Mesothelial cell of epicardium (in vitro differentiated cells): ENCODE measurements at regions not wholly inside any gene's neighbourhood (a gene's known extent, or its start where the extent isn't known, plus 50 kb on each side); places are given as distances from the start of the nearest gene placed in this dataset.

Experiments used
- DNase-seq, 2 experiments: peaks; one replicate each; pipeline ENCODE4 v3.0.0; 2021; ENCODE audit warnings: low spot score in 2 of 2; ENCODE audit not compliant: unreplicated experiment in 2 of 2
- H3K27ac Mint-ChIP-seq: 2 replicates; pipeline ENCODE4 v1.8.0; 2021; ENCODE audit warnings: mixed read lengths
- H3K27me3 Mint-ChIP-seq: 2 replicates; pipeline ENCODE4 v1.8.0; 2021; ENCODE audit warnings: low read depth, mixed read lengths
- H3K36me3 Mint-ChIP-seq: 2 replicates; pipeline ENCODE4 v1.8.0; 2021; ENCODE audit warnings: mixed read lengths
- H3K4me1 Mint-ChIP-seq: 2 replicates; pipeline ENCODE4 v1.8.0; 2021; ENCODE audit warnings: mixed read lengths
- H3K4me3 Mint-ChIP-seq: 2 replicates; pipeline ENCODE4 v1.8.0; 2021; ENCODE audit warnings: mild to moderate bottlenecking, moderate library complexity, mixed read lengths
- H3K9me3 Mint-ChIP-seq: 2 replicates; pipeline ENCODE4 v1.8.0; 2021; ENCODE audit warnings: mixed read lengths
- TF ChIP-seq, protein P1 (sequence below): fragments of 200-600 bp; sonication (generic); IDR thresholded peaks from one replicate; pipeline ENCODE4 v1.5.0; 2021; ENCODE audit warnings: antibody characterized with exemption; ENCODE audit not compliant: unreplicated experiment

DNA sequence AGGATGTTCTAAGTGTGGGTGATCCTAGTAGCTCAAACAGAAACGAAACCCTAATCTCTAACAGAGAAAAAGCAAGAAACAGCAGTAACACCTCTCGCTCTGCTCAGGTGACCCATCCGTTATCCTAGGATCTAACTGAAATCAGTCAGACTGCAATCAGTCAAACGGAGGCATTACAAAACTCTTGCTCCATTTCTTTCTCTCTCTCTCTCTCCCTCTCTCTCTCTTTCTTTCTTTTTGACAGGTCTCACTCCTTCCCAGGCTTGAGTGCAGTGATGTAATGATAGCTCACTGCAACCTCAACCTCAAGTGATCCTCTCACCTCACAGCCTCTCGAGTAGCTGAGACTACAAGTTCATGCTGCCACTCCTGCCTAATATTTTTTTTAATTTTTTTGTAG, 1283.5 kb upstream of the CELF2 start:
- Mint-ChIP-seq H3K36me3 (no peaks in the 10 kb centered on the region), H3K27me3 (no peaks in the 10 kb centered on the region), H3K9me3 (peaks cover 4% of the 10 kb centered on the region), H3K4me3 (no peak overlapping the region), H3K4me1 (peaks cover 10% of the 10 kb centered on the region), H3K27ac (no peak overlapping the region)
- no peak for DNase-seq
- TF ChIP-seq, protein P1, sequence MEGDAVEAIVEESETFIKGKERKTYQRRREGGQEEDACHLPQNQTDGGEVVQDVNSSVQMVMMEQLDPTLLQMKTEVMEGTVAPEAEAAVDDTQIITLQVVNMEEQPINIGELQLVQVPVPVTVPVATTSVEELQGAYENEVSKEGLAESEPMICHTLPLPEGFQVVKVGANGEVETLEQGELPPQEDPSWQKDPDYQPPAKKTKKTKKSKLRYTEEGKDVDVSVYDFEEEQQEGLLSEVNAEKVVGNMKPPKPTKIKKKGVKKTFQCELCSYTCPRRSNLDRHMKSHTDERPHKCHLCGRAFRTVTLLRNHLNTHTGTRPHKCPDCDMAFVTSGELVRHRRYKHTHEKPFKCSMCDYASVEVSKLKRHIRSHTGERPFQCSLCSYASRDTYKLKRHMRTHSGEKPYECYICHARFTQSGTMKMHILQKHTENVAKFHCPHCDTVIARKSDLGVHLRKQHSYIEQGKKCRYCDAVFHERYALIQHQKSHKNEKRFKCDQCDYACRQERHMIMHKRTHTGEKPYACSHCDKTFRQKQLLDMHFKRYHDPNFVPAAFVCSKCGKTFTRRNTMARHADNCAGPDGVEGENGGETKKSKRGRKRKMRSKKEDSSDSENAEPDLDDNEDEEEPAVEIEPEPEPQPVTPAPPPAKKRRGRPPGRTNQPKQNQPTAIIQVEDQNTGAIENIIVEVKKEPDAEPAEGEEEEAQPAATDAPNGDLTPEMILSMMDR: no peak

DNA sequence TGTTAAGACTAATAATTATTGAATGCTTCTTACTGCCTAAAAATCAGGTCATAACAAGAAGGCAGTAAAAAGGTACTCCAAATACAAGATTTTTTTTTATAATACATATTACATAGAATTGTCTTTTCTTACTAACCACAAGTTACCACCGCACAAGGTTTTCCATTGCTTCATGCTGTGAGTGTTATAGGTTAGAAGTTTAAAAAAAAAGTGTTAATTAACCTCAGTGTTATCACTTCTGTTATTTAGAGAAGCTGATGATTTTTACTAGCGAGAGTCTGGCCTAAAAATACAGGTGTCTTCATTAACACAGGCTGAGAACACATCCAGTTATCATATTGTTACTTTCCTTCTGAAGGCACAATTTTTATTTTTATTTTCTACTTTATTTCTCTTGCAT, 1281.9 kb upstream of the CELF2 start:
- H3K36me3 Mint-ChIP-seq: no peaks in the 10 kb centered on the region
- DNase-seq: no peak
- peaks cover 4% of the 10 kb centered on the region for H3K9me3 Mint-ChIP-seq
- TF ChIP-seq, protein P1: no peak
- H3K4me3 Mint-ChIP-seq: no peak overlapping the region
- H3K27me3 Mint-ChIP-seq: no peaks in the 10 kb centered on the region
- no peak overlapping the region for H3K27ac Mint-ChIP-seq
- peaks cover 10% of the 10 kb centered on the region for H3K4me1 Mint-ChIP-seq

- Mint-ChIP-seq H3K27me3 (no peaks in the 10 kb centered on the region), H3K27ac (no peak overlapping the region), H3K36me3 (no peaks in the 10 kb centered on the region), H3K4me3 (no peak overlapping the region), H3K4me1 (no peaks in the 10 kb centered on the region), H3K9me3 (peaks cover 12% of the 10 kb centered on the region)
- TF ChIP-seq, protein P1: no peak
- DNase-seq: no peak
These were observed 1274.0 kb upstream of the CELF2 start for GRCh38 chr10:9743639-9744038.

- H3K4me1 Mint-ChIP-seq: no peaks in the 10 kb centered on the region
- H3K9me3 Mint-ChIP-seq: peaks cover 16% of the 10 kb centered on the region
- H3K4me3 Mint-ChIP-seq: no peak overlapping the region
- no peaks in the 10 kb centered on the region for H3K36me3 Mint-ChIP-seq
- H3K27me3 Mint-ChIP-seq: no peaks in the 10 kb centered on the region
- DNase-seq: no peak
- TF ChIP-seq, protein P1: no peak
- no peak overlapping the region for H3K27ac Mint-ChIP-seq
These were observed 1272.5 kb upstream of the CELF2 start for GRCh38 chr10:9745158-9745557.

DNA sequence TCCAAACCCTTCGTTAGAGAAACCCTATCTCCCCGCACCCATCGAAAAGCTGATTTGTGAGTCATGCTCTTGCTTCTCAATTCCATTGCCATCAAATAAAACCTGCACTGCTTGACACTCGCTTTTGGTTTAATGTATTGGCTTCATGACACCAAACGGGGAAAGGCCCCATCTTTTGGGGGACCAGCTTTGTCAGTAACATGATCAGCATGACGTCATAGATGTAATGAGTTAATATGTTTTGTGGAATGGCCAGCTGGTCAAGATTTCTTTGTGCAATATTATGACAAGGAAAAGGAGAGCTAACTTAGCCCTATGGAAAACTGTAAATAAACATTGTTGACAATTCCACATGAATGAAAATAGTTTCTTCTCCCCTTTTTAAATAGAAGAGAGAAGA, 1260.5 kb upstream of the CELF2 start:
- DNase-seq: no peak
- Mint-ChIP-seq H3K36me3 (peaks cover 3% of the 10 kb centered on the region), H3K4me3 (no peak overlapping the region), H3K27ac (no peak overlapping the region), H3K27me3 (no peaks in the 10 kb centered on the region), H3K4me1 (no peaks in the 10 kb centered on the region), H3K9me3 (peaks cover 18% of the 10 kb centered on the region)
- TF ChIP-seq, protein P1: no peak

GRCh38 chr10:9759596-9759995, 1258.1 kb upstream of the CELF2 start:
- no peak for DNase-seq
- Mint-ChIP-seq H3K36me3 (peaks cover 3% of the 10 kb centered on the region), H3K27me3 (no peaks in the 10 kb centered on the region), H3K4me1 (peaks cover 7% of the 10 kb centered on the region), H3K9me3 (peaks cover 18% of the 10 kb centered on the region), H3K27ac (no peak overlapping the region), H3K4me3 (no peak overlapping the region)
- TF ChIP-seq, protein P1: no peak
